HEK293T (cell line): ENCODE measurements at regions not wholly inside any gene's neighbourhood (a gene's known extent, or its start where the extent isn't known, plus 50 kb on each side); places are given as distances from the start of the nearest gene placed in this dataset.

Experiments
- CTCF ChIA-PET: fragments of 350-600 bp; formaldehyde crosslinking; extraction: SDS; loops from one replicate; lab custom pipeline; 2021; ENCODE audit warnings: antibody characterized with exemption, inconsistent platforms; lab: Yijun Ruan, JAX
- POLR2A ChIA-PET: fragments of 350-600 bp; formaldehyde crosslinking; extraction: SDS; loops from one replicate; lab custom pipeline; 2020; ENCODE audit warnings: antibody characterized with exemption, inconsistent platforms; lab: Yijun Ruan, JAX
- DNase-seq: peaks from one replicate; pipeline ENCODE4 v3.0.0; 2012; ENCODE audit warnings: mixed read lengths; ENCODE audit errors: extremely low spot score
- ARNT ChIP-seq: fragments of 450-650 bp; IDR thresholded peaks from 2 replicates; pipeline ENCODE4 v1.6.1; 2017; ENCODE audit warnings: mild to moderate bottlenecking
- BHLHE40 ChIP-seq: fragments of 450-650 bp; IDR thresholded peaks from 2 replicates; pipeline ENCODE4 v1.6.1; 2016; ENCODE audit warnings: mild to moderate bottlenecking, moderate library complexity, borderline replicate concordance
- CTBP1 ChIP-seq: fragments of 450-650 bp; IDR thresholded peaks from 2 replicates; pipeline ENCODE4 v1.6.1; 2016; ENCODE audit warnings: borderline replicate concordance
- ELF4 ChIP-seq: fragments of 450-650 bp; IDR thresholded peaks from 2 replicates; pipeline ENCODE4 v1.6.1; 2017; ENCODE audit warnings: antibody characterized with exemption
- FOXA1 ChIP-seq: fragments of 450-650 bp; IDR thresholded peaks from 2 replicates; pipeline ENCODE4 v1.6.1; 2016; ENCODE audit warnings: mild to moderate bottlenecking
- FOXK2 ChIP-seq: fragments of 450-650 bp; IDR thresholded peaks from 2 replicates; pipeline ENCODE4 v1.6.1; 2016; ENCODE audit warnings: mild to moderate bottlenecking
- FOXM1 ChIP-seq: fragments of 450-650 bp; IDR thresholded peaks from 2 replicates; pipeline ENCODE4 v1.6.1; 2017; ENCODE audit warnings: mild to moderate bottlenecking, borderline replicate concordance
- HDGF ChIP-seq: fragments of 450-650 bp; IDR thresholded peaks from 2 replicates; pipeline ENCODE4 v1.6.1; 2017; ENCODE audit warnings: antibody characterized with exemption, borderline replicate concordance
- L3MBTL2 ChIP-seq: fragments of 450-650 bp; conservative IDR thresholded peaks from 2 replicates; pipeline ENCODE4 v1.6.1; 2016; ENCODE audit warnings: mild to moderate bottlenecking
- LEF1 ChIP-seq: fragments of 450-650 bp; IDR thresholded peaks from 2 replicates; pipeline ENCODE4 v1.6.1; 2017; ENCODE audit warnings: mild to moderate bottlenecking, borderline replicate concordance
- NFRKB ChIP-seq: fragments of 450-650 bp; IDR thresholded peaks from 2 replicates; pipeline ENCODE4 v1.6.1; 2016; ENCODE audit warnings: mild to moderate bottlenecking, moderate library complexity
- SP1 ChIP-seq: fragments of 450-650 bp; IDR thresholded peaks from 2 replicates; pipeline ENCODE4 v1.6.1; 2017
- SUZ12 ChIP-seq: fragments of 450-650 bp; IDR thresholded peaks from 2 replicates; pipeline ENCODE4 v1.6.1; 2016; ENCODE audit warnings: mild to moderate bottlenecking
- TARDBP ChIP-seq: fragments of 450-650 bp; IDR thresholded peaks from 2 replicates; pipeline ENCODE4 v1.6.1; 2016
- ZNF384 ChIP-seq: fragments of 450-650 bp; IDR thresholded peaks from 2 replicates; pipeline ENCODE4 v1.6.1; 2016
- TF ChIP-seq, protein P1 (sequence below): fragments of 450-650 bp; IDR thresholded peaks from 2 replicates; pipeline ENCODE4 v1.6.1; 2016

GRCh38 chr2:41691561-41691960 is 356.3 kb upstream of the PKDCC start:
- POLR2A ChIA-PET: no interaction called here
- CTCF ChIA-PET: no interaction called here
- no peak for TF ChIP-seq NFRKB
- no peak for TF ChIP-seq HDGF
- TF ChIP-seq SP1: no peak
- TF ChIP-seq L3MBTL2: no peak
- TF ChIP-seq, protein P1, sequence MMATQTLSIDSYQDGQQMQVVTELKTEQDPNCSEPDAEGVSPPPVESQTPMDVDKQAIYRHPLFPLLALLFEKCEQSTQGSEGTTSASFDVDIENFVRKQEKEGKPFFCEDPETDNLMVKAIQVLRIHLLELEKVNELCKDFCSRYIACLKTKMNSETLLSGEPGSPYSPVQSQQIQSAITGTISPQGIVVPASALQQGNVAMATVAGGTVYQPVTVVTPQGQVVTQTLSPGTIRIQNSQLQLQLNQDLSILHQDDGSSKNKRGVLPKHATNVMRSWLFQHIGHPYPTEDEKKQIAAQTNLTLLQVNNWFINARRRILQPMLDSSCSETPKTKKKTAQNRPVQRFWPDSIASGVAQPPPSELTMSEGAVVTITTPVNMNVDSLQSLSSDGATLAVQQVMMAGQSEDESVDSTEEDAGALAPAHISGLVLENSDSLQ: no peak
- no peak for DNase-seq

- CTCF ChIA-PET: no interaction called here
- DNase-seq: no peak
- POLR2A ChIA-PET: no interaction called here
- TF ChIP-seq SUZ12 (no peak), BHLHE40 (no peak), LEF1 (no peak), ZNF384 (no peak), FOXM1 (no peak), L3MBTL2 (no peak), ELF4 (no peak)
Measured at GRCh38 chr2:41694536-41695049, 353.2 kb upstream of the PKDCC start.

DNA sequence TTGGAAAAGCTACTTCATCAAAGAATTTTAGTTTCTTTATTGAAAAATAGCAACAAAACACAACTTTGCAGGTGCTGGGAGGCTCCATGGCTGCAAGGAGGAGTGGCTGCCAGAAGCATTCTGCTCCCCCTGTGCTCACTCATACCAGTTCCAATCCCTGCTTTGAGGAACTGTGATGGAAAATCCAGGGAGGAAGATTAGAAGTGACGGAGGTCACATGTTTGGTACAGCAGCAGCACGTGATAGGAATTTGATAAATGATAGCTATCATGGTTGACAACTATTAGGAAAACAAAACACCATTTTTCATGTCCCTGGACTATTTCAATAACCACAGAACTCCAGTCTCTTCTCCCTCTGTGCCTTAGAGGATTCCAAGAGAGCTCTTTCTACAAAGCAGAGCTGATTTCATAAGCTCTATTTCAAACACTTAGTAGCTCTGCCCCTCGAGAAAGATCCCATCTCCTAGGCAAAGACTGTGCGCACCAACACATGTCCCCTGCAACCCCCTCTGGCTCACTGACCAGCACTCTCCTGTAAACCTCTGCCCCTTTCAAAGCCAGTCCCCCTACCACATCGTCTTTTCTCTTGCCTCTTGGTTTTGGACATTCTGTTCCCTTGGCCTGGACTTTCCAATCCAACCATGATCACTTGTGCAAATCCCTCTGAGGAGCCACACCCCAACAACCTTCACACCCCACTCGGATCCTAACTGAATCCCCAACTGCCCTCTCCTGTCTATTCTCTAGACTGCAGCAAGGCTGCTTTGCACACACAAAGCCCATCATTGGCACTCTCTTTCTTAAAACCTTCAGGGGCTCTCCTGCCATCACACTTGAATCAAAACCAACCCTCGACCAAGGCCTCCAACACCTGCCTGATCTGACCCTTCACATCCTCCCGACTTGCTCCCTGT is 352.4 kb upstream of the PKDCC start:
- ChIA-PET POLR2A (no interaction called here), CTCF (no interaction called here)
- TF ChIP-seq ARNT (no peak), HDGF (no peak), CTBP1 (no peak), L3MBTL2 (no peak), BHLHE40 (no peak), SUZ12 (no peak), FOXM1 (no peak), TARDBP (no peak), NFRKB (no peak), LEF1 (no peak)
- DNase-seq: no peak

- ChIA-PET CTCF (interaction anchor here (1.9 kb wide), 1 partner anchor 1783 kb away, joined by 8 read pairs; no protein-coding TSS in a partner anchor), POLR2A (no interaction called here)
- no peak for TF ChIP-seq LEF1
- no peak for TF ChIP-seq CTBP1
- TF ChIP-seq TARDBP: no peak
- TF ChIP-seq SP1: no peak
- no peak for DNase-seq
Measured at GRCh38 chr2:41697389-41697788, 350.4 kb upstream of the PKDCC start.

DNA sequence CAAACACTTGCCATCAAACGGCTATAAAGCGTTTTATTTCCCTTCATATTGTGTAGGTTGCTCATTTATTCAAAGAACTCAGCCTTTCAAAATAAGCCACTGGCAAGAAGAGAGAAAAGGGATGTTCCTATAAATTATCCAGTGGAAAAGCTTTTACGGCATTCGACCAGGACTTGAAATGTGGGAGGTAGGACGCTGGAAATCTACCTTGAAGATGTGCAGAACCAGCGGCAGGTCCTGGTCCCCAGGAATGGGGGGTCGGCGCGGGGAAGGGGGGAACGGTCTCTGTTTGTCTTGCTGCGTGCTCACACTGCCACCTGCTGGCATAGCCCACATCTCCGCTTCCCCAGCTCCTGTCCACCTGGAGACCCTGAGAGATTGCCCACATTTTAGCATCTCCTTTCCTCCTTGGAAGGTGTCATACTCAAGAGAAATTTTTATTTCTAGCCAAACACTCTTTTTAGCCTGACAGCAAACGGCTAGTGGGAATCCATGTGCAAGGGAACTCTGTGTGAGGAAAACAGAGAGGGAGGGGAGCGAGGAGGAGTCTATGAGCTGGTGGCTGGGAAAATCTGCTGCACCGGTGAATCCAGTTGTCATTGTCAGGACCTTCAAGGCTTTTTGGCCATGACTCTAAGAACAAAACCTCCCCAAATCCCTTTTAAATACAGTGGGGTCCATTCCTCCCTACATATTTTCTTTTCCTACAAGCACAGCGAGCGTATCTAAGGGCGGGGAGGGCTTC is 349.0 kb upstream of the PKDCC start:
- ChIA-PET POLR2A (no interaction called here), CTCF (interaction anchor here (0.5 to 1.9 kb wide), 10 partner anchors 9 to 1785 kb away, joined by 3 to 8 read pairs (median 3); no protein-coding TSS in a partner anchor)
- TF ChIP-seq L3MBTL2 (no peak), FOXM1 (no peak), ZNF384 (no peak), CTBP1 (no peak), HDGF (no peak)
- TF ChIP-seq, protein P1: no peak
- peak; percentile 41 for DNase-seq

DNA sequence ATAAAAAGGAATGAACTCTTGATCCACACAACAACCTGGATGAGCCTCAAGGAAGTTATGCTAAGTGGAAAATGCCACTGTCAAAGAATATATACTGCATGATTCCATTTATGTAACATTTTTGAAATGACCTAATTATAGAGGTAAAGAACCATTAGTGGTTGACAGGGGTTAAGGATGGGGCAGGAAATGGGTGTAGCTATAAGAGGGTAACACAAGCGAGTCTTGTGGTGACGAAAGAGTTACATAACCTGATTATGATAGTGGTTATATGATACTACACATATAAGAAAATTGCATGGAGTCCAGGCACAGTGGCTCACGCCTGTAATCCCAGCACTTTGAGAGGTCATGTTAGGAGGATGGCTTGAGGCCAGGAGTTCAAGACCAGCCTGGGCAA is 346.6 kb upstream of the PKDCC start:
- TF ChIP-seq BHLHE40: no peak
- no peak for TF ChIP-seq L3MBTL2
- TF ChIP-seq FOXM1: no peak
- TF ChIP-seq LEF1: no peak
- TF ChIP-seq NFRKB: no peak
- TF ChIP-seq SP1: no peak
- no peak for TF ChIP-seq ZNF384
- TF ChIP-seq CTBP1: no peak
- no peak for TF ChIP-seq FOXA1
- TF ChIP-seq FOXK2: no peak
- no peak for TF ChIP-seq HDGF
- TF ChIP-seq ARNT: no peak
- no peak for DNase-seq
- ChIA-PET CTCF (no interaction called here), POLR2A (no interaction called here)

GRCh38 chr2:41703123-41703522 is 344.7 kb upstream of the PKDCC start:
- TF ChIP-seq NFRKB: no peak
- TF ChIP-seq CTBP1: no peak
- TF ChIP-seq L3MBTL2: no peak
- no peak for DNase-seq
- ChIA-PET CTCF (no interaction called here), POLR2A (no interaction called here)
